ENCODE measurements at regions not wholly inside any gene's neighbourhood (a gene's known extent, or its start where the extent isn't known, plus 50 kb on each side); places are given as distances from the start of the nearest gene placed in this dataset.

DNA sequence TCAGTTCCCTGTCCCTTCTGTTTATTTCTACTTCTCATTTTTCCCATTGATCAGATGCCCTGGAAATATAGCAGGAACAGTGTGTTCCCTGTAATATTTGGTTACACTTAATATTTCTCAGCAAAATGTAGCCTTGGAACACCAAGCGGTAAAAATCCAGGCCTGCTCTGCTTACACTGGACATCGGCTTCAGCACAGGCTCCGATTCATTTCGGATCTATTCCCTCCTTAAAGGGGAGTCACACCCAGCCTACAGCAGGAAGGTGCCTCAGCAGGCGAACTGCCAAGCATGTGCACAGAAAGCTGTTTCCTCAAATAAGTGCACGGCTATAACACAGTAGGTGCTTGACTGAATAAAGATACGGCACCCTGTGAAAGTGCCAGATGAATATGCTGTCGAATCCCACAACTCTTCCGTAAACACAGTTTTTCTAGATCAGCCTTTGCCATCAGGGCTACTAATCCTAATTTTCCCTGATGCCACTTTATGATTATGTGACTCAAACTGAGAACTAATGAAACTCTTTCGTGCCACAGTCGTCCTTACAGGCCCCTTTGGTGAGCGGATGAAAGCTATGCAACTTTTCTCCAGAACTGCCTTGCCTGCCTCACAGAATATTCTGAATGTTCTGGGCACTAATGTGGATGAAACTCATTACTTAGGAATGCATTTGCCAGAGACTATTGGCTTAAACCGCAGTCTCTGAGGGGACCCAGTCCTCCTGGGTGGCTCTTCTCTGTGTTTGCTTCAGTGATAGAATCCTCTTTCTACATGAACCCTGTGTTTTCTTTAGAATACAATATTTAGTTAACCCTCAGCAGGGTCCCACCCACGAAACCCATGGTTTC is 275.5 kb upstream of the RUNX1 start:
- TF ChIP-seq, protein P1, sequence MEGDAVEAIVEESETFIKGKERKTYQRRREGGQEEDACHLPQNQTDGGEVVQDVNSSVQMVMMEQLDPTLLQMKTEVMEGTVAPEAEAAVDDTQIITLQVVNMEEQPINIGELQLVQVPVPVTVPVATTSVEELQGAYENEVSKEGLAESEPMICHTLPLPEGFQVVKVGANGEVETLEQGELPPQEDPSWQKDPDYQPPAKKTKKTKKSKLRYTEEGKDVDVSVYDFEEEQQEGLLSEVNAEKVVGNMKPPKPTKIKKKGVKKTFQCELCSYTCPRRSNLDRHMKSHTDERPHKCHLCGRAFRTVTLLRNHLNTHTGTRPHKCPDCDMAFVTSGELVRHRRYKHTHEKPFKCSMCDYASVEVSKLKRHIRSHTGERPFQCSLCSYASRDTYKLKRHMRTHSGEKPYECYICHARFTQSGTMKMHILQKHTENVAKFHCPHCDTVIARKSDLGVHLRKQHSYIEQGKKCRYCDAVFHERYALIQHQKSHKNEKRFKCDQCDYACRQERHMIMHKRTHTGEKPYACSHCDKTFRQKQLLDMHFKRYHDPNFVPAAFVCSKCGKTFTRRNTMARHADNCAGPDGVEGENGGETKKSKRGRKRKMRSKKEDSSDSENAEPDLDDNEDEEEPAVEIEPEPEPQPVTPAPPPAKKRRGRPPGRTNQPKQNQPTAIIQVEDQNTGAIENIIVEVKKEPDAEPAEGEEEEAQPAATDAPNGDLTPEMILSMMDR (IDR thresholded peaks at IDR 0.05; ENCODE audit: insufficient read depth, low read length, missing control alignments), result no peak
- peak; percentile 59 for DNase-seq (ENCODE audit: low read depth, low spot score)
- H3K4me3 ChIP-seq (ENCODE audit: low read depth, low read length), result no peak overlapping the region
- ChIA-PET CTCF (interaction anchor here (0.5 kb wide), 1 partner anchor 67 kb away, joined by 3 read pairs; no protein-coding TSS in a partner anchor), POLR2A (no interaction called here)

GRCh38 chr21:35323947-35324346 is 274.8 kb upstream of the RUNX1 start:
- ChIA-PET CTCF (interaction anchor here (0.5 kb wide), 1 partner anchor 67 kb away, joined by 3 read pairs; no protein-coding TSS in a partner anchor), POLR2A (no interaction called here)
- H3K4me3 ChIP-seq (ENCODE audit: low read depth, low read length), result no peak overlapping the region
- no peak for DNase-seq (ENCODE audit: low read depth, low spot score)
- TF ChIP-seq, protein P1 (IDR thresholded peaks at IDR 0.05; ENCODE audit: insufficient read depth, low read length, missing control alignments), result no peak

GRCh38 chr21:35321322-35322200 is 272.5 kb upstream of the RUNX1 start:
- CTCF ChIA-PET, result interaction anchor here (1.0 kb wide), 1 partner anchor 429 kb away, joined by 3 read pairs; no protein-coding TSS in a partner anchor
- TF ChIP-seq, protein P1 (IDR thresholded peaks at IDR 0.05; ENCODE audit: insufficient read depth, low read length, missing control alignments), result no peak
- POLR2A ChIA-PET, result no interaction called here
- no peak overlapping the region for H3K4me3 ChIP-seq (ENCODE audit: low read depth, low read length)
- no peak for DNase-seq (ENCODE audit: low read depth, low spot score)

DNA sequence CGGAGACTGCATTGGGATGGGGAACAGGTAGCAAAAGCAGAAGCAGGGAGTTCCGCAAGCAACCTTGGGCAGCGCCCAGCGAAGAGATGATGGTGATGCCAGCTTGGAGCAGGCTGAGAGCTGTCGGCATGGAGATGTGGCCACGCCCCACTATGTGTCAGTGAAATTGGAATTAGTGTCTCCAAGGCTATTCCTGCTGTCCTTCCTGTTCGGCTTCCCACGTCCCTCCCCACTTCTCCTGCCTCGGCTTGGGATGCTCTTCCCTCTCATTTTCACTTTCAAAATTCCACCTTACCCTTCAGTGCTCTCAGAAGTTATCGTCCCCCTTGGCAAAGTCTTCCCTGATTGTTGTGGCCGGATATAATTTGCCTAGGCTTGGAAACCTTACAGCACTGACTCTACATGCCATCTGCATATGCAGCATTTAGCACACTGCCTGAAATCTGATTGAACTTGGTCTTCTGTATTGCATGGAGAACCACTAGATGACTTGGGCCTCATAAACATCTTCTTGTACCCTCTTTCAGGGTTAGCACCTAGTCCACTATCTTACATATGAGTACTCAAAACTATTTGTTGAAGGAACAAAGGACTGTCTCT is 270.7 kb upstream of the RUNX1 start:
- TF ChIP-seq, protein P1 (IDR thresholded peaks at IDR 0.05; ENCODE audit: insufficient read depth, low read length, missing control alignments), result no peak
- no peak overlapping the region for H3K4me3 ChIP-seq (ENCODE audit: low read depth, low read length)
- no peak for DNase-seq (ENCODE audit: low read depth, low spot score)
- ChIA-PET POLR2A (no interaction called here), CTCF (no interaction called here)

- DNase-seq (ENCODE audit: low read depth, low spot score), result no peak
These were observed 267.8 kb upstream of the RUNX1 start for GRCh38 chr21:35316933-35317332.

More at GRCh38 chr21:35316933-35317332, 267.8 kb upstream of the RUNX1 start:
- ChIA-PET POLR2A (no interaction called here), CTCF (no interaction called here)
- TF ChIP-seq, protein P1 (IDR thresholded peaks at IDR 0.05; ENCODE audit: insufficient read depth, low read length, missing control alignments), result no peak
- H3K4me3 ChIP-seq (ENCODE audit: low read depth, low read length), result no peak overlapping the region

Measured in AG04449 (cell line).